ENCODE measurements at regions not wholly inside any gene's neighbourhood (a gene's known extent, or its start where the extent isn't known, plus 50 kb on each side); places are given as distances from the start of the nearest gene placed in this dataset.

- TF ChIP-seq CTCF (conservative IDR thresholded peaks at IDR 0.05) (no peak), EZH2 (IDR thresholded peaks at IDR 0.05; ENCODE audit: low read depth) (no peak)
These were observed 55.0 kb downstream of the TMEM30B start for GRCh38 chr14:61226015-61226654.
